G401 (cell line): ENCODE measurements at regions not wholly inside any gene's neighbourhood (a gene's known extent, or its start where the extent isn't known, plus 50 kb on each side); places are given as distances from the start of the nearest gene placed in this dataset.
"Not testable (repeated sequence)": the region's sequence is repeated elsewhere in the genome, so short reads cannot be mapped to it uniquely, and the experiment has no call there.

Experiments used
- DNase-seq: peaks from one replicate; pipeline ENCODE4 v3.0.0-alpha.2; 2015; ENCODE audit warnings: low spot score
- in situ Hi-C: cut with HindIII; loops from 2 replicates; pipeline ENCODE4 v1.10.0; 2016; ENCODE audit warnings: low sequenced_read_pairs, mixed read lengths

GRCh38 chr7:17545348-17545747 is 246.9 kb downstream of the AHR start:
- DNase-seq: no peak
- in situ Hi-C loops: no loop called here

GRCh38 chr7:17546189-17546588 is 247.7 kb downstream of the AHR start:
- no peak for DNase-seq
- in situ Hi-C loops: no loop called here

DNA sequence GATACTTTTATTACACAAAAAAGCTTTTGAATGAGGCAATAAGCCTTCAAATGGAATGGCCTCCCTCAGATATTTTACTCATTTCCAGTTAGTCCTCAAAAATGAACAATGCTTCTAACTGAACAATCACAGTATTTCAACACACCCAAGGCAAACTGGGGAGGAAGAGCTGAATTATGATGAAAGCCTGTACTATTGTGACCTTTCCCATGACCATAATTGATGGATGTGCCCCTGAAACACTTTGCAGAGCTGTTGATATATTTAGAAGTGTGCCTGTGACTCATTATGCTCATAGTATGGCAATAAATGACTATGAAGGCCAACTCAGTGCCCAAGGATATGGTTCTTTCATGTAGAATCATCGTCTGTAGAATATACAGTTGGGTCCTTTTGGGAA is 248.1 kb downstream of the AHR start:
- DNase-seq: no peak
- in situ Hi-C loops: no loop called here

DNA sequence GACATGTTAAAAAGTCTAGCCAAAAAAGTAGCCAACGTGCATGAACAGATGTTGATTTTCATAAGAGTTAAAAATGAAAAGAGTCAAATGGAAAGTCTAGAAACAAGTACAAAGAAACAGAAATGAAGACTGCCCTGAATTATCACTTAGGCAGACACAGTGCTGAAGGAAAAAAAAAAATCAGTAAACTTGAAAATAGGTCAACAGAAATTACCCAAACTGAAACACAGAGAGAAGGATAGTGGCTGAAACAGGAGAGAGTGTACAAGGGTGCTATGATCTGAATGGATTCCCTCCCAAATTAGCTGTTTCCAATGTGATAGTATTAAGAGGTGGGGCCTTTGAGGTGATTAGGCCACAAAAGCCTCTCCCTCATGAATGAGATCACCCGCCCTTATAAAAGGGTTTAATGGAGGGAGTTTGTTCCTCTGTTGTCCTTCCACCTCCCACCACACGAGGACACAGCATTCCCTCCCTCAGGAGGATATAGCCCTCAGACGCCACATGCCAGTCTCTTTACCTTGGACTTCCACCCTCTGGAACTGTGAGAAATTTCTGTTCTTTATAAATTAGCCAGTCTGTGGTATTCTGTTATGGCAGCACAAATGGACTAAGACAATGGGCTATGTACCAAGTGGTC is 249.7 kb downstream of the AHR start:
- in situ Hi-C loops: no loop called here
- DNase-seq: no peak

DNA sequence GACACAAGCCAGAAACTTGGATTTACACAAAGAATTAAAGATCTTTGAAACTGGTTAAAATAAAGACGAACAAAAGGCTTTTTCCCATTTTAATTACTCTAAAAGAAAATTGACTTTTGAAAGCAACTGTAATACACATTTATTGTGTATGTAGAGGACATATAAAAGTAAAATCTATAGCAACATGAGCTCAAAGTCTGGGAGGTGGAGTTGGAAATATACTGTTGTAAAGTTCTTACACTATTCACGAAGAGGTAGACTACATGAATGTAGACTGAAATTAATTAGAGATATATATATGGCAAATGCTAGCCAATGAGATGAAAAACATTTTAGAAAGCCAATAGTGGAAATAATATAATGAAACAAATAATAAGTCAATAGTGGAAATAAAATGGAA is 251.0 kb downstream of the AHR start:
- in situ Hi-C loops: no loop called here
- no peak for DNase-seq

DNA sequence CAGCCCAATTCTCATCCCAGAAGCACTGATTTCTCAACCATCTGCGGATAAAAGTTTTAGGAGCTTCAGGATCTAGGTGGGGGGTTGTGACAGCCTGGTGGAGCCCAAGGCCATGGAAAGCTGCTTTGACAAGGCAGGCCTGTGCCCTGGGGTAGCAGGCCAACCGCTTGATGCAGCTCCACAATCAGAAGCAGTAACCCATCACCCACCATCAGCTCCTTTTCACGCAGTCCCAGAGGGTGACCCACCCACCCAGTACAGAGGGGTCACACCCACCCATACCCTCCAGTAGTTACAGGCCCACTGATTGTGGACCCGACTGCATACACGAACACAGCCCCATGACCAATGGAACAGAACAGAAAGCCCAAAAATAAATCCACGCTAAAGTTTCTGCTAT is 253.9 kb downstream of the AHR start:
- DNase-seq: no peak
- in situ Hi-C loops: no loop called here

- no peak for DNase-seq
- in situ Hi-C loops: no loop called here
Measured at GRCh38 chr7:17552952-17553351, 254.5 kb downstream of the AHR start.

GRCh38 chr7:17554341-17555015 is 256.0 kb downstream of the AHR start:
- in situ Hi-C loops: no loop called here
- DNase-seq: no peak

DNA sequence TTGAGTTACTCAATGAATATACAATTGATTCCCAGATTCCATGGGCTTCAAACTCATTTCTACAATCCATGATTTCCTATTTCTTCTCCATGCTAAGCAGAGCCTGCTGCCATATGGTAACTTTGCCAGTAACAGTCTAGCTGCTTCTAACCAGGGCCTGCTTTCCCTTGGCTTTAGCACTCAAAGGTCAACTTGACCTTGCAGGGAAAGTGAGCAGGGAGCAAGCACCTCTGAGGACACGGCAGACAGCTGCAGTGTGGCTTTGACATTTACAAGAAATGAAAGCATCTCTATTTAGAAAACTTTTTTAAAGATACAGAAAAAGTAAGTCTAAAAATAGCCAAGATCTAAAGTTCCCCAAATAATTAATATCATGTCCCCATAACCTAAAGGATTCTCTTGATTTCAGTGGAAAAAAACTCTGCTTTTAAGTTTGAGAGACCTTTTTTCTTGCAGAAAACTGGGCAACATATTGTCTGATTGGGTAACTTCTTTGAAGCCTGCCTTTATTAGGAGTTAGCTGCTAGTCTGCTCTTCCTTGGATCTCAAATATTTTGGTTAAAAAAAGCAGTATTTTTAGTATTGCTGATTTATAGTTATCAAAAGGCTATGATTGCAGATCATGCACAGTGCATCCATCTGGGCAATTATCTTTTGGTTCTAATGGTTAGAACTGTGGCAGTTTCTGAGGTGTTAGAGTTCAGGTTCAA is 257.9 kb downstream of the AHR start:
- DNase-seq: no peak
- in situ Hi-C loops: no loop called here

GRCh38 chr7:17557251-17557671 is 258.8 kb downstream of the AHR start:
- in situ Hi-C loops: no loop called here
- DNase-seq: no peak

DNA sequence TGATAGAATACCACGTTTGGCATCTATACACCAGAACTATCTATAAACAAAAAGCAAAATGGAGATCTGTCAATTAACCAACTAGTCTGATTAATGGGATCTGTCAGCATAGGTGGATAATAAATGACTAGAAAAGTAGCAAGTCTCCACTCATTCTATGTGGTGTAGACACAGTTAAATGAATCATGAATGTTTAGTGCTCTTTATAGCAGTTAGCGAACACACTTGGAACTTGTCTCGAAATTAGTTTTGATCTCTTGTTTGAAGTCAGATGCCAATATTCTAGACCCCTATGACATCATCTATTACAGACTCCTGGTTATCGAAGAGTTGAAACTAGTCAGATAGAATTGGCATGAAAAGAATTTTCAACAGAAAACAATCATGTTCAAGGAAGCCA is 259.7 kb downstream of the AHR start:
- in situ Hi-C loops: no loop called here
- no peak for DNase-seq

DNA sequence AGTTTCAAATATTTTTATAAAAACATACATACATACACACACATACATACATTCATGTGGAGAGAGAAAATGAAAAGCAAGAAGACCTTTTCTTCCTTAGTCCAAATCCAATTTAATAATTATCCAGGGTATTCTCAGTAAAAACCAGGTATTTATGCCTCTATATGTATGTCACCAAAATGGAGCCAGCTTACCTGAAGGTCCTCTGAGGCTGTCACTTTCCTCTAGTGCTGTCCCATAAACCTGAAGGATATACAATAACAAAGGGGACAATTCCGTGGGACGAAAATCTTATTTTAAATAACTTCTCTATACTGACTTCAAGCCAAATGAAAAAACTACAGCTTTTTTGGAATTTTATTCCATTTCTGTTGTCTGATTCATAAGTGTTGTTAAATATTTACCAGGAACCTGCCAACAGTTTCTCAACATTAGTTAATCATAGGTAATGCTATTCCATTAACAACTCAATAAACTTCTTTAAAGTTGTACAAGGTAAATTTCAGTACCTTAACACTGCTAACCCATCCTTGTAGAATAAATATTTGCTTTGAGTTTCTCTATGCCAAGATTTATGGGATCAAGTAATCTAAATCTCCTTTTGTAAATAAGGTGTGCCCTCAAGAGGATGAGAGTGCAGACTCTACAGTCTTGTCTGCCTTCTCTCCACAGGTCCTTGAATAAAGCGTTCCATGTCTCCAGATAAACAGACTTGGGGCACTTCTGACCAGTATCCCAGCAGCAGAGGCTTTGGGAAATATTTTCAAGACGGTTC is 260.3 kb downstream of the AHR start:
- DNase-seq: no peak
- in situ Hi-C loops: no loop called here

GRCh38 chr7:17559388-17559787 is 260.9 kb downstream of the AHR start:
- DNase-seq: no peak
- in situ Hi-C loops: no loop called here

- DNase-seq: no peak
- in situ Hi-C loops: no loop called here
Measured at GRCh38 chr7:17560516-17560915, 262.1 kb downstream of the AHR start.

DNA sequence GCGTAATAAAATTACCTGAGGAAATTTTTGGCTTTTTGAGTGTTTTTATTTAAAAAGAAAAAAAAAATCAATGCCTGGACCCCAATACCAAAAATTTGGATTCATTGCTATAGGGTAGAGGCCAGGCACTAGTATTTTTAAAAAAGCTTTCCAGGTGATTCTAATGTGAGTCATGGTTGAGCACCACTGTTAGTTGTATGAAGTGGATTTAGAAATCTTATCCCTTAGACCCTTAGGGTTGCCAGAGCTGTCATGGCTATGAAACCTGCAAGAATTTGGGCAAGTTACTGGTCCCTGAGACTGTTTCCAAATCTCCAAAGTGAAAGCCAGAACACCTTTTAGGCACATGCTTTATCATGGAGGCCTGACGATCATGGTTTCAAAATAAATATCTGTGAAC is 262.5 kb downstream of the AHR start:
- in situ Hi-C loops: no loop called here
- DNase-seq: no peak

DNA sequence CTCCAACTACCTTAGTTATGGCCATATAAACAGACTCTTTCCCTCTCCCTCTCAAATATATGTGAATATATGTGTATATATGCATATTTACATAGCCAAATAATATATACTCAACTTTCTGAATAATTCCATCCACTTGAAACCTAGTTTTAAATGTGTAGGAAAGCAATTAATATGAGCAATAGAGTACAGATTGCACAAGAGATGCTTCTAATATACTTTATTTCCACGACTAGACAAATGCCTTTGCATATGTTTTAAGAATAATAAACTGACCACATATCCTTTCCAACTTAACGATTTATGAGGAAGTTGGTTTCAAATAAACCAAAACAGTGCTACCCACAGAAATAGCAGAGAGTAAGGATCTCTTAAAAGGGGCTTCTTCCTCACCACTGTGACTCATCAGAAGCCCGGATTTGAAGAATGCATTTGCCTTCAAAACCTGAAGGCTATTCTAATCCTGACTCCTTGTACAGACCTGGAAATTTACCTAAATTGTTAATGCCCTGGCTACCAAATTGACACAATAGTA is 266.3 kb downstream of the AHR start:
- no peak for DNase-seq
- in situ Hi-C loops: no loop called here

DNA sequence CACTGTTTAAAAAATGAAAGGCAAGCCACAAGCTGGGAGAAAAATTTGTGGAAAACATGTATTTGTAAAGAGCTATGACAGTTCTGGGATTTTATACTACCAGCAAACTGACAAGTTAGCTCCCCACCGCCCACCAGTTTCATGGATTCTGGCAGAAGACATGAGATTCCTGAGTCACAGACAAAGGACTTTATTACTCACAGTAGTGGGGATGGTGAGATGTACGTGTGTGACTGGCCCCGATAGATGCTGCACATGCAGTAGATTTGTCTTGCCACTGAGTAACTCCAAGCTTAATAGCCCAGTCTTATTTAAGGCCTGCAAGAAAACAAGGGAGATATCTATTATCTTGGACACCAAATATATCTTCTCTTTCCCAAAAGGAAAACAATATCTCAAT is 281.7 kb downstream of the AHR start:
- in situ Hi-C loops: no loop called here
- no peak for DNase-seq

GRCh38 chr7:17580856-17581255 is 282.4 kb downstream of the AHR start:
- no peak for DNase-seq
- in situ Hi-C loops: no loop called here

- in situ Hi-C loops: no loop called here
- no peak for DNase-seq
Measured at GRCh38 chr7:17581301-17581700, 282.8 kb downstream of the AHR start.

GRCh38 chr7:17582696-17583095 is 284.2 kb downstream of the AHR start:
- in situ Hi-C loops, DNase-seq: not testable (repeated sequence)
